HG03103 (cell line): ENCODE measurements at regions not wholly inside any gene's neighbourhood (a gene's known extent, or its start where the extent isn't known, plus 50 kb on each side); places are given as distances from the start of the nearest gene placed in this dataset.
"Not testable (repeated sequence)": the region's sequence is repeated elsewhere in the genome, so short reads cannot be mapped to it uniquely, and the experiment has no call there.

Source experiments
- ATAC-seq: cut with Tn5 transposase; IDR thresholded peaks from one replicate; pipeline ENCODE4 v1.9.1; 2021; ENCODE audit warnings: low read depth; ENCODE audit not compliant: unreplicated experiment

- no peak for ATAC-seq
Observed at GRCh38 chr14:62455446-62455845, 589.8 kb downstream of the KCNH5 start.

DNA sequence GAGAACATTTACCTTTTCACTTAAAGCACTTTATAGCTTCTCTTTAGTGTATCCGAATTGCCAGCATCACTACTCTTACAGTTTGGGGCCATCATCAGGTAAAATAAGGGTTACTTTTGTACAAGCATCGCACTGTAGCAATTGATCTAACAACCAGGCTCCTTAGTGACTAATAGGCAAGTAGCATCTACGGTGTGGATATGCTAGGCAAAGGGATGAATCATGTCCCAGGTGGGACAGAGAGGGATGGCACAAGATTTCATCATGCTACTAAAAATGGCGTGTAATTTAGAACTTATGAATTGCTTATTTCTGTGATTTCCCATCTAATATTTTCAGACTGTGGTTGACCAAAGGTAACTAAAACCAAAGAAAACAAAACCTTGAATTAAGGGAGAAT, 582.3 kb downstream of the KCNH5 start:
- ATAC-seq: no peak

DNA sequence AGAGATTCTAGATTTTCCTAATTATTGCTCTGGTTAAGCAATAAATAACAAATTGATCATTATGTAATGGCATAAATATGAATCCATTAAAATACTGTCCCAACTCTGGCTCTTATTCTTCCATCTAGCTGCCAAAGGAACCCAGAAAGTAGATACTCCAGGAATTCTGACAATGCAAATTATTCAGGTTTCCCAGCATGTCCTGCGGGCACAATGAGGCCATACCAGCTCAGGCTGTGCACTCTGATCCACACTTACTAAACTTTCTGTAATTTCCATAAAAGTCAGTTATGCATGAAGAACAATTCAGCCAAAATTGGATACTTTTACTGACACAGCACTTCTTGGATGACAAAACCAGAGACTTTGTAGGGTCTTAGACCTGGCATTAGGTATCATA, 576.3 kb downstream of the KCNH5 start:
- ATAC-seq: no peak

GRCh38 chr14:62470935-62471334, 574.3 kb downstream of the KCNH5 start:
- ATAC-seq: no peak

DNA sequence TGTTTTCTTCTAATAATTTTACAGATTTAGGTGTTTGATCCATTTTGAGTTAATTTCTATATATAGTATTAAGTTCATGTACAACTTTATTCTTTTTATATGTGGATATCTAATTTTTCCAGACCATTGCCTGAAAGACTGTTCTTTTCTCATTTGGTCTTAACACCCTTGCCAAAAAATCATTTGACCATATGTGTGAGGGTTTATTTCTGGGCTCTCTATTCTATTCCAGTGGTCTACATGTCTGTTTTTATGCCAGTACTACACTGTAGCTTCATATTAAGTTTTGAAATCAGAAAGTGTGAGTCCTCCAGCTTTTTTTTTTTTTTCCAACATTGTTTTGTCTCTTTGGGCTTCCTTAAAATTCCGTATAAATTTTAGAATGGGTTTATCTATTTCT, 554.1 kb downstream of the KCNH5 start:
- no peak for ATAC-seq

DNA sequence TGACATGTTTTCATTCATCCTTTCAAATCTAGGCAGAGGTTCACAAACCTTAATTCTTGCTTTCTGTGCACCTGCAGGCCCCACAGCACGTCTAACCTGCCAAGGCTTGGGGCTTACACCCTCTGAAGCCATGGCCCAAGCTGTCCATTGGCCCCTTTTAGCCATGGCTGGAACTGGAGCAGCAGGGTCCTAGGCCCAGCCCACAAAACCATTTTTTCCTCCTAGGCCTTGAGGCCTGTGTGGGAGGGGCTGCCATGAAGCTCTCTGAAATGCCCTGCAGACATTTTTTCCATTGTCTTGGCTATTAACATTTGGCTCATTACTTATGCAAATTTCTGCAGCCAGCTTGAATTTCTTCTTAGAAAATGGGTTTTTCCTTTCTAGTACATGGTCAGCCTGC, 547.5 kb downstream of the KCNH5 start:
- ATAC-seq: no peak

- ATAC-seq: no peak
Observed at GRCh38 chr14:62501021-62501750, 544.1 kb downstream of the KCNH5 start.

DNA sequence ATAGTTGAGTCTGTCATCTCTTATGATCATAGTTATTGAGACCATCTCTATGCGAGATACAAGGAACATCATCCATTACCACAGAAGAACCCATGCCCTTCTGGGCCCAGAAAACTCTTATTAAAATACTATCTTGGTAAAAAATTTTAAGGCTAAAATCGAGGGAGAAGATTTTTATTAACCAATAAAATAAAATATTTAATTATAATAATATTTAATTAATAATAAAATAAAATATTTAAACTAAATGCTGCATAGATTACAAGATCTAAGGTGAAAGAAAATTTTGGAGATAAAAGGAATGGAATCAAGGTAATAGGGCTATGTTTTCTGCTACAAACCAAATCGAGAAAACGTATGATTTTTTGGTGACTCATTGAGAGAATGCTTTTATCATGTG, 540.2 kb downstream of the KCNH5 start:
- no peak for ATAC-seq

DNA sequence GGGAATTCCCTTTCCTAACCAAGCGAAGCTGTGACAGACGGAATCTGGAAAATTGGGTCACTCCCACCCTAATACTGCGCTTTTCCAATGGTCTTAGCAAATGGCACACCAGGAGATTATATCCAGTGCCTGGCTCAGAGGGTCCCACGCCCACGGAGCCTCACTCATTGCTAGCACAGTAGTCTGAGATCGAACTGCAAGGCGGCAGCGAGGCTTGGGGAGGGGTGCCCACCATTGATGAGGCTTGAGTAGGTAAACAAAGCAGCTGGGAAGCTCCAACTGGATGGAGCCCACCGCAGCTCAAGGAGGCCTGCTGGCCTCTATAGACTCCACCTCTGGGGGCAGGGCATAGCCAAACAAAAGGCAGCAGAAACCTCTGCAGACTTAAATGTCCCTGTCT, 523.9 kb downstream of the KCNH5 start:
- not testable (repeated sequence) for ATAC-seq

- no peak for ATAC-seq
Observed at GRCh38 chr14:62528296-62528695, 517.0 kb downstream of the KCNH5 start.

DNA sequence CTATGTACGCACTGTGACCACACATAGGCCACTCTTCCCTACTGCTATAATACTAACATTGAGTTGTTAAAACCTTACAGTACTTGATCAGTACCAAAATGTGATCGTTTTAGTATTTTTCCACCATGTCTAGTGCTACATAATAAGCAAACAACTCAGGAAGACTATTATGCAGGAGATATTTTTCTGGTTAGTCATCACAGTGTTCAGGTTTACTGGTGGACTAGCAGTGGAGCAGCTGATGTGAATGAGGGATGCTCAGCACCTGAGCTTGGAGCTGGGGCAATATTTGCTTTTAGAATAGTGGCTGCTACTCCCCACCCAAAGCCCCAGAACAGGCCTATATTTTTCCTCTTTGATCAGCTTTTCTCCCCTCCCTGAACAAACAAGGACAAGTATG, 513.1 kb downstream of the KCNH5 start:
- ATAC-seq: no peak

DNA sequence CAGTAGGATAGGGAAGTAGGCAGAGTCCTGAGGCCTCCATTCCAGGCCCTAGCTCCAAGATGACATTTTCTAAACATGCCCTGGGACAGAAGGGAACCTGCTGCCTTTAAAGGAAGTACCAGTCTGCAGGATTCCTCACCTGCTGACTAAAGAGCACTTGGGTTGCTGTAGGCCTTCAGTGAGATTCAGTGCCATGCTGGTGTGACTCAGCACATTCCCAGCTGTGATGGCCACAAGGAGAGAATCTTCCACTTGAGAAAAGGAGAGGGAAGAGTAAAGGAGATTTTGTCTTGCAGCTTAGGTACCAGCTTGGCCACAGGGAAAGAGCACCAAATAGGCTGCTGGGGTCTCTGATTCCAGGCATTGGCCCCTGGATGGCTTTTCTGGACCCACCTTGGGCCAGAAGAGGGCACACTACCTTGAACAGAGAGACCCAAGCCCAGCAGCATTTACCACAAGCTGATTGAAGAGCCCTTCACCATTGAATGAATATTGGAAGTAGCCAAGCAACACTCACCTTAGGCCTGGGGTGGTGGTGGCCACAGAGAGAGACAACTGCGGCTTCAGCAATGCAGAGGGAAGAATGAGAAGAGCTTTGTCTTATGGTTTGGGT, 498.3 kb downstream of the KCNH5 start:
- ATAC-seq: no peak

GRCh38 chr14:62557416-62557815, 487.8 kb downstream of the KCNH5 start:
- ATAC-seq: no peak

DNA sequence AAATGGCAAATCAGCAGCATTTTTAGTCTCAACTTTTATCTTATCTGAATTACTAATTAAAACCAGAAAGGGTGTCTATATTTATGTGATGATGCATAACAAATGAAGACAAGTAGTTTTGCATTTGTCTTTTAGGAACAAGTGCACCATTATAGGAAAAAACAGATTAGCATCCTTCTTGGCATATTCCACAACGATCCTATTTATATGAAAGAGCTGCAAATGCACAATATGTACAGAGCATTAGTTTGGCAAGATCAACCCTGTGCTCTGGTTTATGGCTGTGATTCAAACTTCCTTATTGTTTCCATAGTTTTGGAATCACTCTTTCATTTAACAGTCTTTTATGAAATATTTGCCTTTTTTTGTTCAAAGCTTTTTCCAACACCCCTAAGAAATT, 486.8 kb downstream of the KCNH5 start:
- no peak for ATAC-seq

- no peak for ATAC-seq
Observed at GRCh38 chr14:62585247-62585646, 460.0 kb downstream of the KCNH5 start.

GRCh38 chr14:62592877-62593276, 452.4 kb downstream of the KCNH5 start:
- ATAC-seq: no peak

- ATAC-seq: no peak
Observed at GRCh38 chr14:62597143-62597542, 448.1 kb downstream of the KCNH5 start.

DNA sequence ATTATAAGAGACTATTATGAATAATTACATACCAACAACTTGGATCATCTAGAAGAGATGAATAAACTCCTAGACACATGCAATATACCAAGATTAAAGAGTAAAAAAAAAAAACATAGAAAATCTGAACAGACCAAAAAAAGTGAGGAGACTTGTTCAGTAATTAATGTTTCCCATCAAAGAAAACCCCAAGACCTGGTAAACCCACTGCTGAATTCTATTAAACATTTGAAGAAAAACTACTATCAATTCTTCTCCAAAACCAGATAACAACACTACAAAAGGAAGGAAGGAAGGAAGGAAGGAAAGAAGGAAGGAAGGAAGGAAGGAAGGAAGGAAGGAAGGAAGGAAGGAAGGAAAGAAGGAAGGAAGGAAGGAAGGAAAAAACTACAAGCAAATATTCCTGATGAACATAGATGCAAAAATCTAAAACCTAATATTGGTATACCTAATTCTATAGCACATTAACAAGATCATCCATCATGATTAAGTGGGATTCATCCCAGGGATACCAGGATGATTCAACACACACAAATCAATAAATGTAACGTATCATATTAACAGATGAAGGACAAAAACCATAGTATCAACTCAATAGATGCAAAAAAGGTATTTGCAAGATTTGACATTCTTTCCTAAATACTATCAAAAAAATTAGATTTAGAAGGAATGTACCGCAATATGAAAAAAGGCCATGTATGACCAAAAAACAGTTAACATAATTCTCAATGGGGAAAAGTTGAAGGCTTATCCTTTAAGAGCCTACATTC, 445.5 kb downstream of the KCNH5 start:
- ATAC-seq: no peak

DNA sequence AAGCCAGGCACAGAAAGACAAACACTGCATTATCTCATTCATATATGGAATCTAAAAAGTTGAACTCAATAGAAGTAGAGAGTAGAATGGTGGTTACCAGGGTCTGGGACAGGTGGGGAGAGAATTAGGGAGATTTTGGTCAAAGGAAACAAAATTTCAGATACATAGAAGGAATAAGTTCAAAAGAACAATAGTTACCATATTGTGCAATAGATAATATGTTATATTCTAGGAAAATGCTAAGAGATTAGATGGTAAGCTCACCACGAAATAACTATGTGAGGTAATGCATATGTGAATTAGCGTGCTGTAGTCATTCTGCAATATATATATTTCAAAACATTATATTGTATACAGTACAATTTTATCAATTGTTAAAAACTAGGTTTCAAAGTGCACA, 442.5 kb downstream of the KCNH5 start:
- ATAC-seq: no peak

- no peak for ATAC-seq
Observed at GRCh38 chr14:62604524-62604923, 440.7 kb downstream of the KCNH5 start.

GRCh38 chr14:62614122-62614521, 431.1 kb downstream of the KCNH5 start:
- no peak for ATAC-seq

GRCh38 chr14:62616668-62617067, 428.6 kb downstream of the KCNH5 start:
- ATAC-seq: no peak
